ENCODE measurements at regions not wholly inside any gene's neighbourhood (a gene's known extent, or its start where the extent isn't known, plus 50 kb on each side); places are given as distances from the start of the nearest gene placed in this dataset.
"Not testable (repeated sequence)": the region's sequence is repeated elsewhere in the genome, so short reads cannot be mapped to it uniquely, and the experiment has no call there.

GRCh38 chr20:48368580-48369021 lies 459.2 kb downstream of the PREX1 start:
- H3K27me3 Mint-ChIP-seq; H3K9me3 Mint-ChIP-seq; DNase-seq (ENCODE audit: low spot score in 2 of 2); H3K27ac Mint-ChIP-seq; ATAC-seq (ENCODE audit: low read depth): not testable (repeated sequence)
- peaks cover 27% of the 10 kb centered on the region for H3K4me1 Mint-ChIP-seq
- peak overlapping the region; percentile 8 for H3K4me3 Mint-ChIP-seq
- H3K36me3 Mint-ChIP-seq, result peaks cover 28% of the 10 kb centered on the region

- Mint-ChIP-seq H3K4me1 (peaks cover 27% of the 10 kb centered on the region), H3K36me3 (peaks cover 28% of the 10 kb centered on the region), H3K4me3 (peak overlapping the region; percentile 32)
- H3K27ac Mint-ChIP-seq; DNase-seq (ENCODE audit: low spot score in 2 of 2); H3K9me3 Mint-ChIP-seq; H3K27me3 Mint-ChIP-seq: not testable (repeated sequence)
- peak; percentile 42 for ATAC-seq (ENCODE audit: low read depth)
These were observed 460.0 kb downstream of the PREX1 start for GRCh38 chr20:48367541-48368358.

- peaks cover 29% of the 10 kb centered on the region for H3K4me1 Mint-ChIP-seq
- no peak for DNase-seq (ENCODE audit: low spot score in 2 of 2)
- peaks cover 2% of the 10 kb centered on the region for H3K9me3 Mint-ChIP-seq
- H3K27ac Mint-ChIP-seq, result no peak overlapping the region
- ATAC-seq (ENCODE audit: low read depth), result no peak
- no peaks in the 10 kb centered on the region for H3K27me3 Mint-ChIP-seq
- peaks cover 31% of the 10 kb centered on the region for H3K36me3 Mint-ChIP-seq
- H3K4me3 Mint-ChIP-seq, result no peak overlapping the region
These were observed 461.6 kb downstream of the PREX1 start for GRCh38 chr20:48366230-48366629.

- Mint-ChIP-seq H3K4me1 (peaks cover 33% of the 10 kb centered on the region), H3K9me3 (peaks cover 2% of the 10 kb centered on the region), H3K4me3 (peak overlapping the region; percentile 37), H3K27me3 (no peaks in the 10 kb centered on the region), H3K36me3 (peaks cover 33% of the 10 kb centered on the region), H3K27ac (peak overlapping the region; percentile 96)
- DNase-seq (ENCODE audit: low spot score in 2 of 2) (no peak), ATAC-seq (ENCODE audit: low read depth) (no peak)
These were observed 462.9 kb downstream of the PREX1 start for GRCh38 chr20:48364688-48365421.

- H3K27me3 Mint-ChIP-seq, result no peaks in the 10 kb centered on the region
- H3K36me3 Mint-ChIP-seq, result peaks cover 33% of the 10 kb centered on the region
- peaks cover 41% of the 10 kb centered on the region for H3K4me1 Mint-ChIP-seq
- H3K27ac Mint-ChIP-seq, result peak overlapping the region; percentile 96
- DNase-seq (ENCODE audit: low spot score in 2 of 2), result no peak
- H3K4me3 Mint-ChIP-seq, result no peak overlapping the region
- peaks cover 2% of the 10 kb centered on the region for H3K9me3 Mint-ChIP-seq
- no peak for ATAC-seq (ENCODE audit: low read depth)
These were observed 463.7 kb downstream of the PREX1 start for GRCh38 chr20:48364055-48364454.

GRCh38 chr20:48360342-48360975 lies 467.3 kb downstream of the PREX1 start:
- Mint-ChIP-seq H3K36me3 (peaks cover 21% of the 10 kb centered on the region), H3K4me1 (peaks cover 38% of the 10 kb centered on the region), H3K9me3 (peaks cover 2% of the 10 kb centered on the region), H3K27me3 (no peaks in the 10 kb centered on the region), H3K27ac (peak overlapping the region; percentile 97), H3K4me3 (peak overlapping the region; percentile 82)
- ATAC-seq (ENCODE audit: low read depth), result peak; percentile 69
- DNase-seq (ENCODE audit: low spot score in 2 of 2), result peak in 1 of 2 donors; percentile 78

DNA sequence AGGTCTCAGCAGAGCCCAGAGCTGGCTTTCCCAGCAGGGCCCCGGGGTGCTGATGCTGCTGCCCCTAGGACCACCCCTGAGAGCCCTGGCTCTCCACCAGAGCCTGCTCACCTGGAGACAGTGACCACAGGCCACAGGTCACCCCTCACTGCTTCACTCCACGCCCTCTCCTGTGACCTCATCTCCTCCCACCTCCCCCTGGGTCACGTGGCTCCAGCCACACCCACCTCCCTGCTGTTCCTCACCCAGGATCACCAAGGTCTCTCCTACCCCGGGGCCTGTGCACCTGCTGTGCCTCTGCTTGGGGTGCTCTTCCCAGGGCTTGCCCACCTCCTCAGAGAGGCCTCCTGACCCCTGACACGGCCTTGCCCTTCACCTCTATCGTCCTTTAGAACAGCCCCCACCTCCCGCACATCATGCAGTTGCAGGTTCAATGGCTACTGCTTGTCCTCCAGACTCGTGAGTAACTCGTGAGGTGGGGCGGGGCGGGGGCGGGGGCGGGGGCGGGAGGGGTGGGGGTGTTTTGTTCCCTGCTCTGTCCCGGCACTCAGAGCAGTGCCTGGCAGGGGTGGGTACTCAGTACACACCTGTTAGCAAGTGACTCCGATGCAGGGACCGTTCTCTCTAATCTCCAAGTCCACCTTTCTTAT lies 468.0 kb downstream of the PREX1 start:
- peaks cover 2% of the 10 kb centered on the region for H3K9me3 Mint-ChIP-seq
- DNase-seq (ENCODE audit: low spot score in 2 of 2) (peak; percentile 81 to 86), ATAC-seq (ENCODE audit: low read depth) (peak; percentile 81)
- peaks cover 16% of the 10 kb centered on the region for H3K36me3 Mint-ChIP-seq
- peaks cover 31% of the 10 kb centered on the region for H3K4me1 Mint-ChIP-seq
- peak overlapping the region; percentile 82 for H3K4me3 Mint-ChIP-seq
- no peaks in the 10 kb centered on the region for H3K27me3 Mint-ChIP-seq
- peak overlapping the region; percentile 97 for H3K27ac Mint-ChIP-seq

DNA sequence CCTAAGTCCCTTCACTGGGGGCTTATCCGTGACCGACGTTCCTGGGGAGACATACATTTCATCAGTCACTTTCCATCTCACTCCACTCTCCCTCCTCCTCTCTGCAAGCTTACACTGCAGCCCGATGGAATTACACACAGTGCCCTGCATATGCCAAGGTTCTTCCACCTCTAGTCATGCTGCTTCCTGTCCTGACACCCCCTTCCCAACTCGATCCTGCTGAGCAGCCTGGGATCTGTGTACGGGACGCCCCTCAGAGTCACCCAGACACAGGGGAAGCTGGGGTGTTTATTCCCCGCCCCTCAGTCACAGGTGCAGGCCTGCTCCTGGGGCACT lies 468.8 kb downstream of the PREX1 start:
- Mint-ChIP-seq H3K4me3 (peak overlapping the region; percentile 82), H3K4me1 (peaks cover 24% of the 10 kb centered on the region), H3K27ac (peak overlapping the region; percentile 97)
- H3K36me3 Mint-ChIP-seq; H3K9me3 Mint-ChIP-seq; H3K27me3 Mint-ChIP-seq; ATAC-seq (ENCODE audit: low read depth); DNase-seq (ENCODE audit: low spot score in 2 of 2): not testable (repeated sequence)

GRCh38 chr20:48358176-48359054 lies 469.4 kb downstream of the PREX1 start:
- H3K27me3 Mint-ChIP-seq, result no peaks in the 10 kb centered on the region
- ATAC-seq (ENCODE audit: low read depth), result no peak
- H3K4me3 Mint-ChIP-seq, result peak overlapping the region; percentile 82
- H3K27ac Mint-ChIP-seq, result peak overlapping the region; percentile 97
- H3K9me3 Mint-ChIP-seq, result peaks cover 2% of the 10 kb centered on the region
- DNase-seq (ENCODE audit: low spot score in 2 of 2), result no peak
- peaks cover 8% of the 10 kb centered on the region for H3K36me3 Mint-ChIP-seq
- peaks cover 24% of the 10 kb centered on the region for H3K4me1 Mint-ChIP-seq

GRCh38 chr20:48357714-48358113 lies 470.1 kb downstream of the PREX1 start:
- no peak for ATAC-seq (ENCODE audit: low read depth)
- no peak overlapping the region for H3K4me3 Mint-ChIP-seq
- no peak for DNase-seq (ENCODE audit: low spot score in 2 of 2)
- peak overlapping the region; percentile 76 for H3K27ac Mint-ChIP-seq
- H3K27me3 Mint-ChIP-seq, result no peaks in the 10 kb centered on the region
- H3K4me1 Mint-ChIP-seq, result peaks cover 23% of the 10 kb centered on the region
- peaks cover 7% of the 10 kb centered on the region for H3K36me3 Mint-ChIP-seq
- peaks cover 2% of the 10 kb centered on the region for H3K9me3 Mint-ChIP-seq

DNA sequence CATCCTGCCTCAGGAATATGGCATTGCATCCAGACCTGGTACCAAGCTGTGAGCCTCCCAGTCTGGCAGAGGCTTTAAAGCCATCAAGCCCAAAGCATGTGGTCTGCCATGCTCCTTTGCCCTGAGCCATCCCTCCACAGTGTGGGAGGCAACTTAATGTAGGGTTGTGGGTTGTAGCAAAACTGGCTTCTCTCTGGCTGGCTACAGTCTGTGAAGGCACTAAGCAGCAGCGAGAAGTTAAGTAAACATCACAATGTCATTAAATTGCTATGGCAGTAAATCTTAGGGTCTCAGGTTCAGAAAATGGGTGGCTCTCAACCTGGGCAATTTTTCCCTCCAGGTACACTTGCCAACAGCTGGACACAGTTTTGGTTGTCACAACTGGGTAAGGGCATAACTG lies 472.9 kb downstream of the PREX1 start:
- no peak for DNase-seq (ENCODE audit: low spot score in 2 of 2)
- H3K4me3 Mint-ChIP-seq, result no peak overlapping the region
- ATAC-seq (ENCODE audit: low read depth), result no peak
- H3K4me1 Mint-ChIP-seq, result peaks cover 18% of the 10 kb centered on the region
- no peaks in the 10 kb centered on the region for H3K27me3 Mint-ChIP-seq
- H3K9me3 Mint-ChIP-seq, result peaks cover 2% of the 10 kb centered on the region
- H3K36me3 Mint-ChIP-seq, result peaks cover 2% of the 10 kb centered on the region
- H3K27ac Mint-ChIP-seq, result no peak overlapping the region

GRCh38 chr20:48354320-48354876 lies 473.4 kb downstream of the PREX1 start:
- peaks cover 2% of the 10 kb centered on the region for H3K9me3 Mint-ChIP-seq
- H3K4me1 Mint-ChIP-seq, result peaks cover 13% of the 10 kb centered on the region
- H3K27me3 Mint-ChIP-seq, result no peaks in the 10 kb centered on the region
- no peak overlapping the region for H3K4me3 Mint-ChIP-seq
- H3K27ac Mint-ChIP-seq, result no peak overlapping the region
- H3K36me3 Mint-ChIP-seq, result peaks cover 2% of the 10 kb centered on the region
- no peak for ATAC-seq (ENCODE audit: low read depth)
- DNase-seq (ENCODE audit: low spot score in 2 of 2), result no peak

DNA sequence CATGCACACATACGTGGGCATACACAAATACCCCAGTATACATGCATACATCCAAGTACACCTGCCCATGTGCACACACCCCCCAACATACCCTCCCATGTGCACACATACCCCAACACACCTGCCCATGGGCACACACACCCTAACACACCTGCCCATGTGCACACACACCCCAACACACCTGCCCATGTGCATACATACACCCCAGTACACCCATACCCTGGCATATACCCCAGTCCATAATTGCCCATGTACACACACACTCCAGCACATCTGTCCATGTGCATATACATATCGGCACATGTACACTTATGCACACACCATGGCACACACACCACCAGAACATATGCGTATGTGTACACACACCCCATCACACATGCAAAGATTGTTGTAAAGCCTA lies 475.2 kb downstream of the PREX1 start:
- H3K4me1 Mint-ChIP-seq, result peaks cover 2% of the 10 kb centered on the region
- H3K27ac Mint-ChIP-seq, result no peak overlapping the region
- no peak for ATAC-seq (ENCODE audit: low read depth)
- H3K27me3 Mint-ChIP-seq, result peaks cover under 1% of the 10 kb centered on the region
- peaks cover 3% of the 10 kb centered on the region for H3K36me3 Mint-ChIP-seq
- no peak overlapping the region for H3K4me3 Mint-ChIP-seq
- H3K9me3 Mint-ChIP-seq, result peaks cover 3% of the 10 kb centered on the region
- no peak for DNase-seq (ENCODE audit: low spot score in 2 of 2)

Data from memory B cell (primary cell).